ENCODE measurements at regions not wholly inside any gene's neighbourhood (a gene's known extent, or its start where the extent isn't known, plus 50 kb on each side); places are given as distances from the start of the nearest gene placed in this dataset.
"Not testable (repeated sequence)": the region's sequence is repeated elsewhere in the genome, so short reads cannot be mapped to it uniquely, and the experiment has no call there.

DNA sequence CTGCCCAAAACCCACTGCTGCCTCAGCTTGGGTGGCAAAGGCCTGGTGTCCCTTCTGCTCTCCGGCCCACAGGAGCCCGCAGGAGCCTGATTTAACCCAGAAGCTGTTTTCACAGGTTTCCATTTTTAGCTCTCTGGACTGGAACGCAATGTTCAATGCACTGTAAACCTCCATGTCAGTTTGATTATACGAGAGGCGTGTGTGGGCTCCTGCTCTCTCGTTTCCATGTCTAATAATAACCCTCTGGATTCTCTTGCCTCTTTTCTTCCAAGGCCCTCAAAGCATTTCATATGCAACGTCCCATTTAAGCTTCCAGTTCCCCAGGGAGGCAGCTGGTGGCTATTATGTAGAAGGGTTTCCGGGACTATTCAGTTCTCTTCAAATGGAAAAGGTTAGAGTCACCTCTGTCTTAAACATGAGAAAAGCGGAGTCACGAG lies 161.1 kb downstream of the SUDS3 start:
- DNase-seq, result no peak

DNA sequence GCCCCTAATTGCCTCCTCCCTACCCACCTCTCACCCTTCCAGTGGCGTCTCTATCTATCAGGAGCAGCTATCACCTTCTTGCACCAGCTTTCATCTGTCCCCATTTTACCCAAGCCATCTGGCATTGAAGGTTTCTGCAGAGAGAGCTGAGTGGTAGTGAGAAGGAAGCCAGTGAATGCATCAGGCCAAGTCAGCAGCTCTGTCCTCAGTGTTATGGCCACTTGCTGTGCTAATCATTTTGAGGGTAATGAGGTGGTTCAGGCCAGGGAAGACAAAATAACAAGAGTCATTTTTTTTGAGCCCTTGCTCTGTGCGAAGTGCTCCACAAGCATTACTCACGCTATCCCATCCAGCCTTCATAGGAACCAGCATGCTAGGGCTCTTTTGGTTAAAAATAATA lies 164.7 kb downstream of the SUDS3 start:
- DNase-seq, result no peak

DNA sequence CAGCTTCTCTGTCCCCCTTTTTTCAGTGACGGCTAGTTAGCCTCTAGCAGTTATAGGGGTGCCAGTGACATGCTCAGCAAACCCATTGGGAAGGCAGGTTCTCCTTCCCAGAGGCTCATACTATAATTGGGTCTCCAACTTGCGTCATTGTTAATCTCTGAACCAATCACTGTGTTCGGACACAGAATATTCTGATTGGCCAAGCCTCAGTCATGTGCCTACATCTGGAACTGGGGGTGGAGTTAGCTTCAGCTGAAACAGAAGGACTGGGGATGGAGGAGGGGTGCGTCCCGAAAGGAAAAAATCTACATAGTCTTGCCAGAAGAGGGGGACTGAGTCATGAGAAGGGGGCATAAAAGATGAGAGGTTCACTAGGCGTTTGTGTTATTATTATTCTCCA lies 165.6 kb downstream of the SUDS3 start:
- no peak for DNase-seq

DNA sequence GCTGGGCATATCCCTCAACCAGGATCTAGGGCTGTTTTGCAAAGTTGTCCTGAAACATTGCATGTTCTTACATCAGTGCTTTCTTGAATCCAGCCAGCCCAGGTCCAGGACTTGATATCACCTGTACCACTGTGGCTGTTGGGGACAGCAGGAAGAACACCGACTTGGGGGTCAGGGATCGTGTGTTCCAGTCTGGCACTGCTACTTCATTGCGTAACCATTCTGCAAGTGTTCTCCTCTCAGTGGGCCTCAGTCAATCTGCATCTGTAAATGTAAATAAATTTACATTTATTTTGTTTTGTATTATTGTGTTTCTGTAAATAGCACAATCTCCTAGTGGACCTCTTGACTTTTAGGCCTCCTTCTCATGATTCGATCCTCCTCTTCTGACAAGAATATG lies 167.3 kb downstream of the SUDS3 start:
- no peak for DNase-seq

DNA sequence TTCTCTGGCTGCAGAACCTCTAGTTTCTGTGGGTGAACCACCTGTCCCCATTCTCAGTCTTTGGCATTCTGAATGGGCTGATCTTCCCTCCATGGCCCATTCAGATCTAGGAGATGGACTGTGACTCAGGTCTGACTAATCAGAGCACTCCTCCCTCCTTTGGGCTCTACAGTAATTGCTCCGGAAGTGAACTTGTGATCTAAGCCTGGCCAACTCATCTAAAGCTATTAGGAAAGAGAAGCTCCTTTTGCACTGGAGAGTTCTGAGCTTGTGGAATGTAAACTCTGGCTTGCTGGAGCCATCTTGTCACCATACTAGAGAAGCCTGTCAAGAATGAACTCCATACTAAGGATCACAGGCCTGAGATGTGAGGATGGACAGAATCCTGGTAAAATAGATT lies 168.2 kb downstream of the SUDS3 start:
- no peak for DNase-seq

DNA sequence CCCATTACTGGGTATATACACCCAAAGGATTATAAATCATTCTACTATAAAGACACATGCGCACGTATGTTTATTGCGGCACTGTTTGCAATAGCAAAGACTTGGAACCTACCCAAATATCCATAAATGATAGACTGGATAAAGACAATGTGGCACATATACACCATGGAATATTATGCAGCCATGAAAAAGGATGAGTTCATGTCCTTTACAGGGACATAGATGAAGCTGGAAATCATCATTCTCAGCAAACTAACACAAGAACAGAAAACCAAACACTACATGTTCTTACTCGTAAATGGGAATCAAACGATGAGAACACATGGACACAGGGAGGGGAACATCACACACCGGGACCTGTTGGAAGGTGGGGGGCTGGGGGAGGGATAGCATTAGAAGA lies 171.3 kb downstream of the SUDS3 start:
- DNase-seq, result not testable (repeated sequence)

DNA sequence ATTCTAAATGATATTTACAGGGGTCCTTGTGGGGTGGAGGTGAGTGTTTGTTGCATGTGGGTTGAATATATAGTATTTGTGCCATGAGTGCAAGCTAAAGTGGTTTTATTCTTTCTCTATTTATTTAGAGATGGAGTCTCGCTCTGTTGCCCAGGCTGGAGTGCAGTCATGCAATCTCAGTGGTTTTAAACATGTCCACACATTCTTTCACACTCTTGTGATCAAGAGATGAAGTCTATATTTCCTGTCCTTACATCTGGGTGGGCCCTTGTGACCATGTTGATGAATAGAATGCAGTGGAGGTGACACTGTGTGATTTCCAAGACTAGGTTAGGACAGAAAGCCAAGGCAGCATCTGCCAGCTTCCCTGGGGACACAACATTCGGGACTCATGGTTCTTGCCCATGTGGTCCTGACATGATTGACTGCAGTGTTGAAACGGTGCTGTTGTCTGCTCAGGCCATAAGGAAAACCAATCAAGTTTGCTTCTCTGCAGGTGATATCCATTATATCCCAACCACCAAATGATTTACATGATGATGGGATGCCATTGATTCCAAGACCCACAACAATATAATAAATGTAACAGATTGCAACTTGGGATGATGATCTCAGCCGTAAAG lies 172.6 kb downstream of the SUDS3 start:
- no peak for DNase-seq

DNA sequence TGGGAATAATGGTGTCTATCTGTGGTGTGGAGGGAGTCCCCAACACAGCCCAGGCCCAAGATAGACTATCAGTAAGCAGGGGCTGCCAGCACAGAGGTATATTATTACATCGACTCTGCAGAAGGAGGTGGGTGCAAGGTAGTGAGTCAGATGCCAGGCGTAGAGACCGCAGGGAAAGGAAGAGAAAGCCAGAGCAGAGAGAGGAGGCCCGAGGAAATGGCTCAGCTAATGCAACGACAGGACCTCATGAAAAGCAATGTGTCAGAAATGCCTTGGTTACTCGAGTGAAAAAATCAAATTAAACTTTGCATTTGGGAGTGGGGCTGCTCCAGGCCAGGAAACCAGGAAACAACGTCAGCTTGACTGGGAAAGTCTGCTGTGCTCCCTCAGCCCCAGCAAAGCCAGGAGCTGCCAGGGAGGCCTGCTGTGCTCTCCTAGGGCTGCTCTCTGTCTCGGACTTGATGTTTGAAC lies 173.2 kb downstream of the SUDS3 start:
- DNase-seq, result no peak

DNA sequence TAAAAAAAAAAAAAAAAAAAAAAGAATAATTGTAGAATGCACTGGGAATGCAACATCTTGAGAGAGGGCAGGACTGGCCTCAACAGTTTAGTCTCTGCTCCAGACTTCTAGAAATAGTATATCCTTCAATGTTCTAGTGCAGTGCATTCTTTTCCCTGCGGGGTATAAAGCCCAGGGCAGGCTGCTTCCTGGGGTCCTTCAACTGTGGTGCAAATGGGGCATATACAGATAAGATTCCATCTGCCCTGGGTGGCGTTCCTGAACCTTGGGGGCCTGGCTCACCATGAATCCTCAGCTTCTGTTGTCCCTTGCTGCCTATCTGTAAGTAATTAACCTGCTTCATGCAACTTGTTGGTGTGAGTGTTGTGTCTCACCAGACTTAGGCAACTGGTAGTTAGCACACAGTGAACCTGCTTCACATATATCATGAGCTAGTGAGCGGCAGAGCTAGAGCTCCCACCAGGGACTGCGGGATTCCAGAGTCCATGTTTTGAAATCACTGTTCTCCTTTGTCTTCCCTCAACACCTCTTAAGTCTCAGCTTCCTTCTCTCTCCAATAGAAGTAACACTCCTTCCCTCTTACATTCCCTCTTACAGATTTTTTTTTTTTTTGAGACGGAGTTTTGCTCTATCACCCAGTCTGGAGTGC lies 177.6 kb downstream of the SUDS3 start:
- DNase-seq, result no peak

DNA sequence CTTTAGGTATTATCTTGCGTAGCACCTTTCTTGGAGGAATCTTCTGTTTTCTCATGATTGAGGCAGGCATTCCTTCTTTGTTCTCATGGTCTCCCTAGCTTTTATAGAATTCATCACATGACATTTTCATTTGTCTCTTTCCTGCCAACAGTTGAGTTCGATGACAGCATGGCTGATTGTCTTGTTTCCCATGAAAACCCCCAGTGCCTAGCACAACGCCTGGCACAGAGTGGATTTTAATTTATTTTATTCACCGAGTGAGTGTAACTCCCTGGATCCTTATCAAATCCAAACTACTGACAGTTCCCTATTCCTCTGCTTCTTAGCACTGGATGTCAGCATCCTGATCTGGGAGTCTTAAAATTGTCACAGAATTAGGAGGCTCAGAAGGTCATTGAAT lies 182.6 kb downstream of the SUDS3 start:
- no peak for DNase-seq

DNA sequence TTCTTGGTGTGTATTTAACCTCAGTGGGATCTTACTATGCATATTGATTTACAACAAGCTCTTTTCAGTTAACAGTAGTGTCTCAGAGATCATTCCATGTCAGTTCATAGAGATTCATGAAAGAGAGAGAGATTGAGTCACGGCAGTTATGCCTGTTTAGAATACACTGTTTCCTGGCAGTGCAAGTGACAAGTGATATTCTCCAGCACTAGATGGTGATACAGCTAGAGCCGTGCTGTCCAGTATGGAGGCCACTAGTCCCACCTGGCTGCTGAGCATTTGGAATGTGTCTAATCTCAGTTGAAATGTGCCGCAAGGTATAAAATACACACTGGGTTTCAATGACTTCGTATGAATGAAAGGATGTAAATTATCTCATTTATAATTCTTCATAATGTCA lies 184.4 kb downstream of the SUDS3 start:
- DNase-seq, result no peak

DNA sequence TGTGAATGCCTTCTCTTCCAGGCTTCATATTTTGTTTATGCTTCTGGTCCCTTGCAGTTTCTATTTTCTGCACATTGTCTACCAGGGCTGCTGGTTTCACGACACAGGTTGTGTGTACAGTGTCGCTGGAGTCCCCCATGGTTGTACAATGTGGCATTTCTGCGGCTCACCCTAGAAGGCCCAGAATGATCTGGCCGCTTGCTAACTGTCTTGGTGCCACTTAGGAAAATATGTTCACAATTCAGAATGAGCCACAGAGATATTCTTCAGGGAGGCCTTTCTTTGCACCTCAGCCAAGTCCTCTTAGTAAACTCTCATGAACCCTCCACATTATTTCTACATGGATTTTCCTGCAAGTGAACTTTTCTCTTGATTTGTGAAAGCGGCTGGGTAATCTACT lies 195.4 kb downstream of the SUDS3 start:
- DNase-seq, result no peak

DNA sequence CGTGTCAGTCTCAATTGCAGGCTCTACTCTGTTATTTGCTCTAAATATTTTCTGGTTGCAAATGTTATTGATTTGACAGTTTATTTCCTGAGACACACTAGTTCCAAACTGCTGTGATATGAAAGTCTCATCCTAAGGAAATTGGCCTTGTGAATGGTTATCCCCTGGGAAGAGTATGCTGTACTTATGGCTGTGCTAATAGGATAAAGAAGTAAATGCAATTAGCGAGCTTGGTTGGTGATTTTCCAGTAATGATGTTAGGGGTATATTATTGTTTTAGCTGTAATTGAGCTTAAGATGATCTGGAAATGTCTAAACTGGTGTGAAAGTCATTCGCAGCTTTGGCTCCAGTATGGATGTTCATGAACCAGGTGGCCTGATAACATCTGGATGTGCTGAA lies 197.9 kb downstream of the SUDS3 start:
- no peak for DNase-seq

DNA sequence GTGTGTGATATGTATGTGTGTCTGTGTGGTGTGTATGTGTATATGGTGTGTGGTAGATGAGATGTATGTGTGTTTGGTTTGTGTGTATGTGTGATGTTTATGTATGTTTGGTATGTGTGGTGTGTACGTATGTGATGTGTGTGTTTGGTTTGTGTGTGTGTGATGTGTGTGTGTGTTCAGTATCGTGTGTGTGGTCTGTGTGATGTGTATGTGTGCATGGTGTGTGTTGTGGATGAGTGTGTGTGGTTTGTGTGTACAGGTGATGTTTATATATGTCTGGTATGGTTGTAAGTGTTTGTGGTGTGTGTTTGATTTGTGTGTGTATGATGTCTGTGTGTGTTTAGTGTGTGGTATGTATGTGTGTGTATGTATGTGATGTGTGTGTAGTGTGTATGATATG lies 199.4 kb downstream of the SUDS3 start:
- DNase-seq, result no peak

DNA sequence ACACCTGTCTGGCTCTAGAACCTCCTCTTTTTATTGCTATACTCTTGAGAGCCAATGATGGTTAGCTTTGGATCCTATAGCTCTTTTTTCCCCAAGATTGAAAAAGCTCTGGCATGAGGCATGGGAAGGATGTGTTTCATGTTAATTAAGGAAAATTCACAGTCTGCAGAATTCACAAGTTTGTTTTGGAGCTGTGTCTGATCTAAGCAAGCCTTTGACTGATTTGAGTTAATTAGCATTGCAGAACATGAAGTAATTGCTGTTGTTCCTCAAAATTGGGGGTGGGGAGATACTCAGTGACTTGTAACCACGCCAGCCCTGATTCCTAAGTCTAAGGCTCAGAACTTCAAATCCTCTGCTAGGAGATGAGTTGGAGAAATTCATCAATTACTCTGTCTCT lies 205.0 kb downstream of the SUDS3 start:
- no peak for DNase-seq

DNA sequence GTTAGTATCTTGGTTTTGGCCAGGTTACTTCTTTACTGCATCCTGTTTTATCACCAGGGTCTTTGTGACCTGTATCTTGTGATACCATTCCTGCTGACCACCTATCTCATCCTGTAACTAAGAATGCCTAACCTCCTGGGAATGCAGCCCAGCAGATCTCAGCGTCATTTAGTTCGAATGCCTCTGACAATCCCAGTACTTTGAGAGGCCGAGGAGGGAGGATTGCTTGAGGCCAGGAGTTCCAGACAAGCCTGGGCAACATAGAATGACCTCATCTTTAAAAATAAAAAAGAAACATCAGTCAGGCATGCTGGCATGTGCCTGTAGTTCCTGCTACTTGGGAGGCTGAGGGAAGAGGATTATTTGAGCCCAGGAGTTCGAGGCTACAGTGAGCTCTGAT lies 206.5 kb downstream of the SUDS3 start:
- no peak for DNase-seq

DNA sequence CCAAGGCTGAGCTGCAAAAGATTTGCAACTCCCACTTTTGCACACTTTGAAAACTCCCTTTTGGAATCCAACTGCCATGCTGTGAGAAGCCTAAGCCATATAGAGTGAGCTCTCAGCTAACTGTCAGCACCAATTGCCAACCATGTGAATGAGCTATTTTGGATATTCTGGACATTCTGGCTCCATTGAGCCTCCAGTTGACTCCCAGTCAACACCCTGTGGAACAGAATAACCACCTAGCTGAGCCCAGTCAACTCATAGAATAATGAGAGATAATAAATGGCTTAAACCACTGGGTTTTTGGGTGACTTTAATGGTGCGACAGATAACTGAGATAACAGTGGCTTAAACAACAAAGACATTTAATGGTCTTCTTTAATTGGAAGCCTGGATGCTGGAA lies 210.1 kb downstream of the SUDS3 start:
- DNase-seq, result no peak

DNA sequence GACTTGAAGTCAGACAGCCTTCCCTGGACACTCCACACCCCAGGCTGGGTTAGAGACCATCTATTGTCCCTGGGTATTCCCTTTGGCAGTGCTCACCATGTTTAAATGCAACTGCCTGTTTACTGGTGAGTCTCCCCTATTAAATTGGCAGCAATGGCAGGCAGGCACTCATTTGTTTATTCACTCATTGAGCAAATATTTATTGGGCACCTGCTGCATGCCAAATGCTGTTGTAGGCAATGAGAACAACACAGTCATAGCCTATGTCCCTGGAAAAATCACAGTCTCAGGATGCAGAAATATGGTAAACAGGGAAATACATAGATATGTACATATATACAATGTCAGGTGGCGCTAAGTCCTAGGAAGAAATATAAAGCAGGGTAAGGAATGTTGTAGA lies 212.8 kb downstream of the SUDS3 start:
- no peak for DNase-seq

DNA sequence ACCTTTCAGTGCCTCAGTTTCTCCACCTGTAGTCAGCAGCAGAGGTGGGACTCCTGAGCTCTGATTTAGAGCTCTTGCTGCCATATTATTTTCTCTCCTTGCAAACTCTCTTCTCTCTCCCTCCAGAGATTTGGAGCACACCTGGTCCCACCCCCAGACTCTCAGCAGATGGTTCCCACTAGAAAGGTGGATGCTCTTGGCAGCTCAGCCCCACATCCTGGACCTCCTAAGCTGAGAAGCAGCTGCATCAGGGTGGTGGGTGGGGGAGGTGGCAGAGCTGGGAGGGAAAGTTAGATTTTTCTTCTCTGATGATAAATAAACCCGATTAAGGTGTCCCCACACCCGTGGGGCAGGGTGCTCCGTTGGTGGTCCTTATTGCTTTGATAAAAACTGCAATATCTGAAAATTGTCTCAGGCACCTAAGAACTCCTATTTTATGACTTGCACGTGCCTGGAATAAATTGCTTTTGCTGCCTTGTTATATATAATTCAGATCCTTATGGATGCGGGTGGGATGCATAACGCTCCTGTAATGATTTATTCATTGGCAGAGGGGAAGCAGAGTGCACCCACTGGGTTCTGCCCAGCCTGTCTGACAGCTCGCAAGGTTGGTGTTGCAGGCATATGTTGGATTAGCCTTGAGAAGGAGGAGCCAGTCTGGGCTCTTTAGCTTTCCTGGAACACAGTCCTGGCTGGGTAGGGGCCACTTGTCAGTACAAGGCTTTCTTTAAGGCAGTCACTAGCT lies 214.2 kb downstream of the SUDS3 start:
- DNase-seq, result no peak

DNA sequence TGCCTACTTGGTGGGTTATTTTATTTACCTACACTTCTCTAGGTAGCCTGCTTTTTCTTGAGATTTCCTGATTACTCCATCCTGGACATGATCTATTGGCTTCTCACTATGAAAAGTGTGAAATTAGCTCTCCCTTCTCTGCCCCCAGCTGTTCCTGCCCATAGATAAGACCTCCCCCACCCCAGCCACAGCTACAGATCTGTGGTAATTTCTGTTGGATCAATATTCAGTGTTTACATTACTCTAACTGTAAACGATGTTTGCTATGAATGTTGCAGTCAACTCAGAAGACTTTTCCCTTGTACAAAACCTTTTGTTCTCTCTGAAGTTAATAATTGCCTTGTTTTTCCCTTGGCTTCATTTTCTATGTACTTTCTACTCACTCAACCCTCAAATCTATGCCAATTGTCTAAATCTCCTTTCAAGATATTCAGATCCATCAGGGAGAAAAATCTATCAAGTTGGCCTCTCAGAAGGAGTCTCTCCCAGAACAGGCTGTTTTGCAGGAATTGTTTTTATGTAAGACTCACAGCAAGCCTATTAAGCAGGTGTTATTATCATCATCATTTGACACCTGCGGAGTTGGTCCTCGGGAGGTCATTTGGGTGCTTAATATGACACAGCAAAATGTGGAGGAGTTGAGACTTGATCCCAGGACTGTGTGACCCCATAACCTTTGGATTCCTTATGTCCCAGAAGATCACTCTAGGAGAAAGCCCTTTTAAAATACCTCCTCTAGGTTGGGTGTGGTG lies 227.4 kb downstream of the SUDS3 start:
- DNase-seq, result no peak

DNA sequence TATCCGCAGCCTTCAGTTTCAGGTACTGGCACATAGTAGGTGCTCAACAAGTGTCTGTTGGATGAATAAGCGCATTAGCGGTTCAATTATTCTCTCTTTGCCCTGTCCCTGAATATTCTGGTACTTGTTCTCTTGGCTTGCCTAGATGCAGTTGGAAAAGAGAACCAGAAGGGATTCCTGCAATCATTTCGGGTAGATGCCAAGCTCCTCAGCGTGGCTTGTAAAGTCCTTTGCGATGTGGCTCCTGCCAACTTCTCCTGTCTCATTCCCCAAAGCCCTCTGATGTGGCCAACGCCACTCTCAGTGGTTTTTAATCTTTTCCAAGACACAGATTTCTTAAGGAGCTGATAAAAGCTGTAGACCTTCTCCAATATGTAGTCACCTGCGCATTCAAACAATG lies 230.3 kb downstream of the SUDS3 start:
- DNase-seq, result no peak

DNA sequence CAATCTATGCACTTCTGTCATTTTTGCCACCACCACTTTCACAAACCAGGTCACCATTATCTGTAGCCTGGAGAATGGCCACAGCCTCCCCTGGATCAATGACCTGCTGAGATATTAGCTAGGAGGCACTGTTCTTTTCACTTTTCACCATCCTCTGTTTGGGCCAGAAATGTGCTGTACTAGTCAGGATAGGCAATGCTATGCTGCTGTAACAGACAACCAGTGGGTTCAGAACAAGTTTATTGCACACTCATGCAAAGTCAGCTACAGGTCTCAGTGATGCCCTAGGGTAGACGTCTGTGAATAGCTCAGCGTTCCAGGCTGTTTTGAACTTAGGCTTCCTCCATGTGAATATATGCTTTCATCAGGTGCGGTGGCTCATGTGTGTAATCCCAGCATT lies 231.5 kb downstream of the SUDS3 start:
- no peak for DNase-seq

DNA sequence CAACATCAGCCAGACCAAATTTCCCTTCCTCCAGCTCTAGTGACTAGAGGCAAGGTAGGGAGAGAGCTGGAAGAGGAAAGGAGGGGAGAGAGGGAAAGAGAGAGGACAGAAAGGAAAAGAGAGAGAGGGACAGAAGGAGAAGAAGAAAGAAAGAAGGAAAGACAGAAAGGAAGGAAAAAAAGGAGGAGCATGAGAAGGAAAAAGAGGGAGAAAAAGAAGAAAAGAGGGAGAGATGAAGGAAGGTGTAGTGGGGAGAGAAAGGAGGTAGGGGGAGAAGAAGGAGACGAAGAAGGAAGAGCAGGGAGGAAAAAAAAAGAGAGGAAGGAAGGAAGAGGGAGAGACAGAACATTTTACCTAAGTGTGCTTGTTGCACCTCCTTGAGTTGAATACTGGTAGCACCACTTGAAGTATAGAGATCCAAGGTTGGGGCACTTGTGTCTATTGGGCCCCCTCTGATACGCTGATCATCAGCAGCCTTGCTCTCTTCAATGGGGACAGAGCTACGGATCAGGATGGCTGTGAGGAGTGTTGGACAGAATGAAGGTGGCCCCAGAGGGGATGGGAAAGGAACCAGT lies 232.5 kb downstream of the SUDS3 start:
- DNase-seq, result no peak
